ENCODE measurements at regions not wholly inside any gene's neighbourhood (a gene's known extent, or its start where the extent isn't known, plus 50 kb on each side); places are given as distances from the start of the nearest gene placed in this dataset.

GRCh38 chr4:54992266-54992665 is 133.1 kb downstream of the KDR start:
- Histone ChIP-seq H4K20me1 (ENCODE audit: low read length) (no peaks in the 10 kb centered on the region), H3K9me2 (replicated peaks; ENCODE audit: low read length) (no peaks in the 10 kb centered on the region), H3K27me3 (ENCODE audit: low read length) (no peaks in the 10 kb centered on the region), H3K4me2 (ENCODE audit: low read length) (no peak overlapping the region), H3K4me3 (ENCODE audit: low read length) (no peak overlapping the region), H3K27ac (ENCODE audit: low read length) (no peak overlapping the region), H3K79me2 (ENCODE audit: low read length) (no peaks in the 10 kb centered on the region), H3K4me1 (ENCODE audit: insufficient read depth, low read length) (no peaks in the 10 kb centered on the region), H3K9ac (ENCODE audit: low read length) (no peak overlapping the region), H3K9me3 (ENCODE audit: low read length) (peaks cover 7% of the 10 kb centered on the region; the same call in 1 of the 2 replicates), H2AFZ (ENCODE audit: low read length) (no peak overlapping the region), H3K36me3 (ENCODE audit: low read depth, low read length) (no peaks in the 10 kb centered on the region; the same call in 1 of the 2 replicates), H3F3A (ENCODE audit: low read length, unreplicated experiment) (no peaks in the 10 kb centered on the region)
- no peak for ATAC-seq
- BruUV-seq (replicated peaks) = no TSS peak
- intact Hi-C loops (cut with micrococcal nuclease) = no loop called here
- DNase-seq = no peak
- POLR2A ChIA-PET (ENCODE audit: unreplicated experiment) = no interaction called here
- CTCF ChIA-PET = no interaction called here
- TF ChIP-seq CTCF (conservative IDR thresholded peaks at IDR 0.05; ENCODE audit: low read depth, low read length) (no peak), EZH2 (IDR thresholded peaks at IDR 0.05; ENCODE audit: low read length, unreplicated experiment) (no peak), EZH2phosphoT487 (IDR thresholded peaks at IDR 0.05; ENCODE audit: borderline replicate concordance, low read length) (no peak)

GRCh38 chr4:54988655-54989054 is 136.7 kb downstream of the KDR start:
- Histone ChIP-seq H3K9me3 (ENCODE audit: low read length) (peaks cover 7% of the 10 kb centered on the region; the same call in 1 of the 2 replicates), H3K9me2 (replicated peaks; ENCODE audit: low read length) (no peaks in the 10 kb centered on the region), H3K4me3 (ENCODE audit: low read length) (no peak overlapping the region), H3K4me2 (ENCODE audit: low read length) (no peak overlapping the region), H3K9ac (ENCODE audit: low read length) (no peak overlapping the region), H3K27ac (ENCODE audit: low read length) (no peak overlapping the region), H3K4me1 (ENCODE audit: insufficient read depth, low read length) (no peaks in the 10 kb centered on the region), H3K79me2 (ENCODE audit: low read length) (no peaks in the 10 kb centered on the region), H3K36me3 (ENCODE audit: low read depth, low read length) (no peaks in the 10 kb centered on the region; the same call in 1 of the 2 replicates), H2AFZ (ENCODE audit: low read length) (no peak overlapping the region), H3F3A (ENCODE audit: low read length, unreplicated experiment) (no peaks in the 10 kb centered on the region), H4K20me1 (ENCODE audit: low read length) (no peaks in the 10 kb centered on the region), H3K27me3 (ENCODE audit: low read length) (no peaks in the 10 kb centered on the region)
- ChIA-PET POLR2A (ENCODE audit: unreplicated experiment) (no interaction called here), CTCF (no interaction called here)
- DNase-seq = no peak
- no peak for ATAC-seq
- intact Hi-C loops (cut with micrococcal nuclease) = no loop called here
- BruUV-seq (replicated peaks) = no TSS peak
- TF ChIP-seq EZH2 (IDR thresholded peaks at IDR 0.05; ENCODE audit: low read length, unreplicated experiment) (no peak), EZH2phosphoT487 (IDR thresholded peaks at IDR 0.05; ENCODE audit: borderline replicate concordance, low read length) (no peak), CTCF (conservative IDR thresholded peaks at IDR 0.05; ENCODE audit: low read depth, low read length) (no peak)

- no peak for ATAC-seq
- POLR2A ChIA-PET (ENCODE audit: unreplicated experiment) = no interaction called here
These were observed 139.1 kb downstream of the KDR start for GRCh38 chr4:54986095-54986846.

More at GRCh38 chr4:54986095-54986846, 139.1 kb downstream of the KDR start:
- CTCF ChIA-PET = interaction anchor here (0.6 kb wide), 1 partner anchor 25 kb away, joined by 4 read pairs; no protein-coding TSS in a partner anchor
- BruUV-seq (replicated peaks) = no TSS peak
- Histone ChIP-seq H3K4me1 (ENCODE audit: insufficient read depth, low read length) (no peaks in the 10 kb centered on the region), H3F3A (ENCODE audit: low read length, unreplicated experiment) (no peaks in the 10 kb centered on the region), H3K9me3 (ENCODE audit: low read length) (peaks cover 7% of the 10 kb centered on the region; the same call in 1 of the 2 replicates), H3K4me2 (ENCODE audit: low read length) (no peak overlapping the region), H3K4me3 (ENCODE audit: low read length) (no peak overlapping the region), H3K9me2 (replicated peaks; ENCODE audit: low read length) (no peaks in the 10 kb centered on the region), H3K79me2 (ENCODE audit: low read length) (no peaks in the 10 kb centered on the region), H2AFZ (ENCODE audit: low read length) (no peak overlapping the region), H3K27ac (ENCODE audit: low read length) (no peak overlapping the region), H3K9ac (ENCODE audit: low read length) (no peak overlapping the region), H4K20me1 (ENCODE audit: low read length) (no peaks in the 10 kb centered on the region), H3K27me3 (ENCODE audit: low read length) (no peaks in the 10 kb centered on the region), H3K36me3 (ENCODE audit: low read depth, low read length) (no peaks in the 10 kb centered on the region; the same call in 1 of the 2 replicates)
- intact Hi-C loops (cut with micrococcal nuclease) = no loop called here
- no peak for TF ChIP-seq EZH2 (IDR thresholded peaks at IDR 0.05; ENCODE audit: low read length, unreplicated experiment)
- TF ChIP-seq CTCF (conservative IDR thresholded peaks at IDR 0.05; ENCODE audit: low read depth, low read length) = no peak
- no peak for TF ChIP-seq EZH2phosphoT487 (IDR thresholded peaks at IDR 0.05; ENCODE audit: borderline replicate concordance, low read length)
- no peak for DNase-seq

Data from PC-3 (cell line).